PFSK-1 (cell line): ENCODE measurements at regions not wholly inside any gene's neighbourhood (a gene's known extent, or its start where the extent isn't known, plus 50 kb on each side); places are given as distances from the start of the nearest gene placed in this dataset.

Source experiments
- FOXP2 ChIP-seq: optimal IDR thresholded peaks from 2 replicates; pipeline ENCODE3; 2011; ENCODE audit warnings: borderline replicate concordance, control low read depth, inconsistent platforms; ENCODE audit not compliant: insufficient read depth; ENCODE audit errors: extremely low read length, extremely low read depth
- POLR2AphosphoS5 ChIP-seq: IDR thresholded peaks from 2 replicates; pipeline ENCODE4 v1.6.1; 2012; ENCODE audit warnings: low read depth, mild to moderate bottlenecking, control low read depth, low read length, moderate library complexity
- SIN3A ChIP-seq: IDR thresholded peaks from 2 replicates; pipeline ENCODE4 v1.6.1; 2012; ENCODE audit warnings: mild to moderate bottlenecking, low read length, moderate library complexity, borderline replicate concordance; ENCODE audit not compliant: insufficient read depth
- TAF1 ChIP-seq: IDR thresholded peaks from 2 replicates; pipeline ENCODE4 v1.6.1; 2012; ENCODE audit warnings: low read length, control low read depth, borderline replicate concordance; ENCODE audit not compliant: insufficient read depth
- TF ChIP-seq, protein P1 (sequence below), 2 experiments: IDR thresholded peaks; 2 replicates each; pipeline versions ENCODE4 v1.6.1 to v1.8.0; 2011 to 2012; ENCODE audit warnings: low read depth in 2 of 2, low read length in 2 of 2, control low read depth in 1 of 2, inconsistent platforms in 1 of 2, mild to moderate bottlenecking in 1 of 2, moderate library complexity in 1 of 2; ENCODE audit not compliant: insufficient read depth in 1 of 2

DNA sequence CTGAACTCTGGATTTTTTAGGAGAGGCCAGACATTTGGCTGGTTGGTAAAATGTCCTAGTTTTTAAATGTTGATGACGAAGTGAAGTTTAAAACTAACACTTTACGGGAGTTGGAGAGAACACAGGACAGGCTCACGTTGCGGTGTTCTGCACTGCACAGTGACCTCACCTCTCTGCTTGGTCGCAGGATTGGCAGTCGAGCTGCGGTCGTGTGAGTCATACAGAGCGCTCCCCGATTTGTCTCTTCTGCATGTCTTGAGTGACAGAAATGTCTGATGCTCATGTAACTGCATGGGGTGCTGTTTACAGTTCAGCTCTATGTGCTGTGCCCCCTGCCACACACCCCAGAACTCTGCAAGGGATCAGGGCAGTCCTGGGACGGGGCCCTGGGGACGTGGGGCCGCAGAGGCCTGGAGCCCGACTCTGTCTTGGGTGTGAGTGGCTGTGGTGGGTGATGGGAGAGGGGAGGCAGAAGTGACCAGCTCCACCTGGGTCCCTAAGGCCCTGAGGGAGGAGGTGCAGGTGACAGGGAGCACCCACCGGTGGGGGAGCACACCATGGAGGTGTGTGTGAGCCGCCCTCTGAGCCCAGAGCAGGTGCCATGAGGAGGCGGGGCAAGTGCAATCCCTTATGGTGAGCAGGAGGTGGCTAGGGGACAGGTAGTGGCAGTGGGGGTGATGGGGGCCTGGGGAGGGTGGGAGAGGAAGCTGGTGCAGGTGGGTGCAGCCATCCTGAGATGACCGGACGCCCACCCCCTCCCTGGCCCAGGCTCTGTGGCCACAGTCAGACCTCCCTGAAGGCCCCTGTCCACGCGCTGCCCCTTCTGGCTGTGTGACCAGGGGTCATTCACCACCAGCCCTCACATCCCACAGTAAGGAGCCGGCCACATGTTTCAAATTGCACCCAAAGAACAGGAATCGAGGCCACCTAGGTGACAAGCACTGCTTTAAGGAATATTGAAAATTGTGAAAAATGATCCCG lies 77.9 kb upstream of the ADRA2C start:
- TF ChIP-seq, protein P1, sequence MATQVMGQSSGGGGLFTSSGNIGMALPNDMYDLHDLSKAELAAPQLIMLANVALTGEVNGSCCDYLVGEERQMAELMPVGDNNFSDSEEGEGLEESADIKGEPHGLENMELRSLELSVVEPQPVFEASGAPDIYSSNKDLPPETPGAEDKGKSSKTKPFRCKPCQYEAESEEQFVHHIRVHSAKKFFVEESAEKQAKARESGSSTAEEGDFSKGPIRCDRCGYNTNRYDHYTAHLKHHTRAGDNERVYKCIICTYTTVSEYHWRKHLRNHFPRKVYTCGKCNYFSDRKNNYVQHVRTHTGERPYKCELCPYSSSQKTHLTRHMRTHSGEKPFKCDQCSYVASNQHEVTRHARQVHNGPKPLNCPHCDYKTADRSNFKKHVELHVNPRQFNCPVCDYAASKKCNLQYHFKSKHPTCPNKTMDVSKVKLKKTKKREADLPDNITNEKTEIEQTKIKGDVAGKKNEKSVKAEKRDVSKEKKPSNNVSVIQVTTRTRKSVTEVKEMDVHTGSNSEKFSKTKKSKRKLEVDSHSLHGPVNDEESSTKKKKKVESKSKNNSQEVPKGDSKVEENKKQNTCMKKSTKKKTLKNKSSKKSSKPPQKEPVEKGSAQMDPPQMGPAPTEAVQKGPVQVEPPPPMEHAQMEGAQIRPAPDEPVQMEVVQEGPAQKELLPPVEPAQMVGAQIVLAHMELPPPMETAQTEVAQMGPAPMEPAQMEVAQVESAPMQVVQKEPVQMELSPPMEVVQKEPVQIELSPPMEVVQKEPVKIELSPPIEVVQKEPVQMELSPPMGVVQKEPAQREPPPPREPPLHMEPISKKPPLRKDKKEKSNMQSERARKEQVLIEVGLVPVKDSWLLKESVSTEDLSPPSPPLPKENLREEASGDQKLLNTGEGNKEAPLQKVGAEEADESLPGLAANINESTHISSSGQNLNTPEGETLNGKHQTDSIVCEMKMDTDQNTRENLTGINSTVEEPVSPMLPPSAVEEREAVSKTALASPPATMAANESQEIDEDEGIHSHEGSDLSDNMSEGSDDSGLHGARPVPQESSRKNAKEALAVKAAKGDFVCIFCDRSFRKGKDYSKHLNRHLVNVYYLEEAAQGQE (IDR thresholded peaks at IDR 0.05; ENCODE audit: insufficient read depth in 1 of 2, low read depth in 2 of 2, low read length in 2 of 2), result no peak
- TF ChIP-seq POLR2AphosphoS5, result no peak
- no peak for TF ChIP-seq TAF1
- TF ChIP-seq SIN3A, result no peak
- TF ChIP-seq FOXP2, result no peak
